Glutamatergic neuron (in vitro differentiated cells): ENCODE measurements at regions not wholly inside any gene's neighbourhood (a gene's known extent, or its start where the extent isn't known, plus 50 kb on each side); places are given as distances from the start of the nearest gene placed in this dataset.
A peak's percentile ranks its signal among the peaks of the same experiment; 100 is the strongest.

Source experiments
- DNase-seq: peaks from one replicate; pipeline ENCODE4 v3.0.0; 2022
- H3K27ac Mint-ChIP-seq: one replicate; pipeline ENCODE4 v1.8.0; 2020; ENCODE audit warnings: mild to moderate bottlenecking, mixed read lengths, inconsistent platforms; ENCODE audit not compliant: unreplicated experiment
- H3K27me3 Mint-ChIP-seq: one replicate; pipeline ENCODE4 v1.8.0; 2020; ENCODE audit warnings: mild to moderate bottlenecking, moderate library complexity, mixed read lengths, inconsistent platforms; ENCODE audit not compliant: unreplicated experiment
- H3K36me3 Mint-ChIP-seq: one replicate; pipeline ENCODE4 v1.8.0; 2020; ENCODE audit warnings: mild to moderate bottlenecking, mixed read lengths, inconsistent platforms; ENCODE audit not compliant: unreplicated experiment
- H3K4me1 Mint-ChIP-seq: one replicate; pipeline ENCODE4 v1.8.0; 2020; ENCODE audit warnings: mild to moderate bottlenecking, low read depth, mixed read lengths, inconsistent platforms; ENCODE audit not compliant: unreplicated experiment
- H3K4me3 Mint-ChIP-seq: one replicate; pipeline ENCODE4 v1.8.0; 2020; ENCODE audit warnings: mild to moderate bottlenecking, mixed read lengths, inconsistent platforms; ENCODE audit not compliant: unreplicated experiment
- H3K9me3 Mint-ChIP-seq: one replicate; pipeline ENCODE4 v1.8.0; 2020; ENCODE audit warnings: mild to moderate bottlenecking, moderate library complexity, mixed read lengths, inconsistent platforms; ENCODE audit not compliant: unreplicated experiment
- TF ChIP-seq, protein P1 (sequence below): fragments of 200-600 bp; sonication (generic); IDR thresholded peaks from one replicate; pipeline ENCODE4 v1.5.0; 2021; ENCODE audit not compliant: partially characterized antibody, unreplicated experiment

DNA sequence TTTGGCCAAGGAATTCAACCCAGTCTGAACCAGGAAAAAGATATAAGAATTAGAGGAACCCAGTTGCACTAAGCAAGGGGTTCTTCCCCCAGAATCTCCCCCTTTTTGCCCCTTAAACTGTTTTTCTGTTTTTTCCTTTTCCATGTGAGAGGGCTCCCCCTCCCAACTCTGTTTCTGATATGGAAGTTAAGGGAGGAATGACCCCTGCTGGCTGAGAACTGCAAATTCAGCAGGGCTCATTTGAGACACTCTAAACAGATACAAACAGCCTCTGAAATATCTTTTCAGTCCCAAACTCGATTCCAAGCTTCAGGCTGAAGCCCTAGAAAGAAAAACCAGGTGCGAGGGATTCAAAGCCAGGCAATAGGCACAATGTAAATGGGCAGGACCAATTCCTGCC lies 132.7 kb downstream of the SLC41A2 start:
- H3K36me3 Mint-ChIP-seq: peaks cover 16% of the 10 kb centered on the region
- H3K9me3 Mint-ChIP-seq: peaks cover 10% of the 10 kb centered on the region
- DNase-seq: no peak
- peaks cover 8% of the 10 kb centered on the region for H3K27me3 Mint-ChIP-seq
- TF ChIP-seq, protein P1, sequence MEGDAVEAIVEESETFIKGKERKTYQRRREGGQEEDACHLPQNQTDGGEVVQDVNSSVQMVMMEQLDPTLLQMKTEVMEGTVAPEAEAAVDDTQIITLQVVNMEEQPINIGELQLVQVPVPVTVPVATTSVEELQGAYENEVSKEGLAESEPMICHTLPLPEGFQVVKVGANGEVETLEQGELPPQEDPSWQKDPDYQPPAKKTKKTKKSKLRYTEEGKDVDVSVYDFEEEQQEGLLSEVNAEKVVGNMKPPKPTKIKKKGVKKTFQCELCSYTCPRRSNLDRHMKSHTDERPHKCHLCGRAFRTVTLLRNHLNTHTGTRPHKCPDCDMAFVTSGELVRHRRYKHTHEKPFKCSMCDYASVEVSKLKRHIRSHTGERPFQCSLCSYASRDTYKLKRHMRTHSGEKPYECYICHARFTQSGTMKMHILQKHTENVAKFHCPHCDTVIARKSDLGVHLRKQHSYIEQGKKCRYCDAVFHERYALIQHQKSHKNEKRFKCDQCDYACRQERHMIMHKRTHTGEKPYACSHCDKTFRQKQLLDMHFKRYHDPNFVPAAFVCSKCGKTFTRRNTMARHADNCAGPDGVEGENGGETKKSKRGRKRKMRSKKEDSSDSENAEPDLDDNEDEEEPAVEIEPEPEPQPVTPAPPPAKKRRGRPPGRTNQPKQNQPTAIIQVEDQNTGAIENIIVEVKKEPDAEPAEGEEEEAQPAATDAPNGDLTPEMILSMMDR: peak; percentile 24
- H3K4me1 Mint-ChIP-seq: no peaks in the 10 kb centered on the region
- H3K27ac Mint-ChIP-seq: no peak overlapping the region
- H3K4me3 Mint-ChIP-seq: no peak overlapping the region

DNA sequence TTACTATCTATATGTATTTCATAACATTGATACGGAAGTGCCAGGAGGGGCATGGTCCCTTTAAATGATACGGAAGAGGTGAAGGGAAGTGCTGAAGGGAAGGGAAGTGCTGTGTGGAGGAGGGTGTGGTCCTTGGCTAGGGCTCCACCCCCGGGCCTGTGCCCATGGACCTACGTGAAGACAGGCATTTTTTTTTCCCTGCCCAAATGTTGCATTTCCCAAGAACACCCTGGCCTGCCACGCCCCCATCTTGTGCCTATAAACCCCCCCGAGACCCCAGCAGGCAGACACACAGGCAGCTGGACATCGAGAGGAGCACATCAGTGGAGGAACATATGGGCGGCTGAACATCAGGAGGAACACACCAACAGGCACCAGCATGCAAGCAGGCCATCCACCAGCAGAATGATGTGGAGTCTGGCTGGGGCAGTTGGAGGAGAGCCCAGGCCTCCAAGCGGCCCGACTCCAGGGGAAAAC lies 134.1 kb downstream of the SLC41A2 start:
- H3K27ac Mint-ChIP-seq: peak overlapping the region; percentile 86
- peaks cover 8% of the 10 kb centered on the region for H3K27me3 Mint-ChIP-seq
- no peaks in the 10 kb centered on the region for H3K4me1 Mint-ChIP-seq
- peaks cover 10% of the 10 kb centered on the region for H3K9me3 Mint-ChIP-seq
- peak; percentile 52 for DNase-seq
- no peak overlapping the region for H3K4me3 Mint-ChIP-seq
- TF ChIP-seq, protein P1: no peak
- peaks cover 16% of the 10 kb centered on the region for H3K36me3 Mint-ChIP-seq

DNA sequence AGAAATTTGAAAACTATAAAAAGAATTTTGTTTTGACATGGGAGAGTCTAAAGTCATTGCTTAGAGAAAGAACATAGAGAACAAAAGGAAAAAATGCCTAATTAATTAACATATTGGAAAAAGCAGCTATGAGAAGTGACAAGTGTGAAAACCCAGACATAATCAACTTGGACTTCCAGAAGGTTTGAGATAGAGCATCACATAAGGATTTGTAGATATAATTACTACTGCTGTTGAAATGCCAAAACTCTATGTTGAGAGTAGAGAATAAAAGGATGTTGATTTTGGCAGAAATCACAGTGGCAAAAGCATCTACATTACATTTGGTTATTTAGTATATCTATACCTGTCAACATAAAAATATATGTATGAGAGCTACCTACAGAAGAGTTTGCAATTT lies 135.1 kb downstream of the SLC41A2 start:
- Mint-ChIP-seq H3K27me3 (peaks cover 8% of the 10 kb centered on the region), H3K9me3 (peaks cover 10% of the 10 kb centered on the region)
- TF ChIP-seq, protein P1: no peak

DNA sequence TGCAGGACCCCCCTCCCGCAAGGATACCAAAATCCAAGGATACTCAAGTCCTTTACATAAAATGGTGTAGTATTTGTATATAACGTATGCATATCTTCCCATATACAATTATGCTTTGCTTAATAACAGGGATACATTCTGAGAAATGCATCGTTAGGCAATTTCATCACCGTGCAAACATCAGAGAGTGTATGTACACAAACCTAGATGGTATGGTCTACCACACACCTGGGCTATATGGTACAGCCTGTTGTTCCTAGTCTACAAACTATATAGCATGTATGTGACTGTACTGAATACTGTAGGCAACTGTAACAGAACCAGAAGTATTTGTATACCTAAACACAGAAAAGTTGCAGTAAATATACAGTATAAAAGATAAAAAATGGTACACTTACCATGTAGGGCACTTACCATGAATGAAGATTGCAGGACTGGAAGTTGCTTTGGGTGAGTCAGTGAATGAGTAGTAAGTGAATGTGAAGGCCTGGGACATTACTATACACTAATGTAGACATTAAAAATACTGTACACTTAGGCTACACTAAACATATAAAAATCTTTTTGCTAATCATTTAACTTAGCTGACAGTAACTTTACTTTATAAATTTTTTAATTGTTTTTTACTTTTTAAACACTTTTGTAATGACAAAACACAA lies 141.1 kb downstream of the SLC41A2 start:
- Mint-ChIP-seq H3K4me3 (no peak overlapping the region), H3K27me3 (no peaks in the 10 kb centered on the region), H3K27ac (no peak overlapping the region), H3K9me3 (no peaks in the 10 kb centered on the region), H3K36me3 (no peaks in the 10 kb centered on the region), H3K4me1 (no peaks in the 10 kb centered on the region)
- no peak for DNase-seq
- TF ChIP-seq, protein P1: no peak

More for the DNA sequence above, 135.1 kb downstream of the SLC41A2 start:
- Mint-ChIP-seq H3K4me1 (no peaks in the 10 kb centered on the region), H3K27ac (no peak overlapping the region), H3K36me3 (peaks cover 16% of the 10 kb centered on the region), H3K4me3 (no peak overlapping the region)
- DNase-seq: no peak

DNA sequence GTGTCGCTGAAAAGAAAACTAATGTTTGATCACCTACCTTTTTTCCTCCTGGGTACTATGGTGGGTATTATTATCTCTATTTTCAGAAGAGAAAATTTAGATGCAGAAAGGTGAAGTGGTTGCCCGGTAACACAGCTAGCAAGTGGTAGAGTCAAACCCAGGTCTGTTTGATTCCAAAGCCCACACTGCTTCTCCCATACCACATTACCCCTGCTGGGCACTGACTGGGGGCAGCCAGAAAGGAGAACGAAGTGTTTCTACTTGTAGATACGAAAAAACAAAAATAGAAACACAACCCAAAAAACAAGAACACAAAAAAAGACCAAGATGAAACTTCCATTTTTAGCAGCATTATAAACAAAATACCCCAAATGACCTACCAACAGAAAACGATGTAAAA lies 142.2 kb downstream of the SLC41A2 start:
- DNase-seq: no peak
- H3K4me1 Mint-ChIP-seq: no peaks in the 10 kb centered on the region
- H3K4me3 Mint-ChIP-seq: no peak overlapping the region
- no peaks in the 10 kb centered on the region for H3K36me3 Mint-ChIP-seq
- TF ChIP-seq, protein P1: no peak
- H3K27ac Mint-ChIP-seq: no peak overlapping the region
- H3K9me3 Mint-ChIP-seq: no peaks in the 10 kb centered on the region
- no peaks in the 10 kb centered on the region for H3K27me3 Mint-ChIP-seq
